Calu3 (cell line): ENCODE measurements at regions not wholly inside any gene's neighbourhood (a gene's known extent, or its start where the extent isn't known, plus 50 kb on each side); places are given as distances from the start of the nearest gene placed in this dataset.

Experiments
- BruUV-seq: library from RNA; stranded (reverse); fragments of 400-500 nt; replicated peaks from 2 replicates; lab custom pipeline; 2021; lab: Mats Ljungman, UMichigan
- CTCF ChIA-PET: fragments of 300-600 bp; sonication (Branson Sonifier 250); formaldehyde crosslinking; loops from one replicate; lab custom pipeline; 2022; ENCODE audit warnings: antibody characterized with exemption; lab: Charles Lee
- DNase-seq: peaks from one replicate; pipeline ENCODE4 v3.0.0; 2022
- H3K27ac Mint-ChIP-seq: one replicate; pipeline ENCODE4 v1.8.0; 2022; ENCODE audit warnings: mixed read lengths; ENCODE audit not compliant: unreplicated experiment
- H3K27me3 Mint-ChIP-seq: one replicate; pipeline ENCODE4 v1.8.0; 2022; ENCODE audit warnings: mixed read lengths; ENCODE audit not compliant: unreplicated experiment
- H3K36me3 Mint-ChIP-seq: one replicate; pipeline ENCODE4 v1.8.0; 2022; ENCODE audit warnings: mild to moderate bottlenecking, moderate library complexity, mixed read lengths; ENCODE audit not compliant: insufficient read depth, unreplicated experiment
- H3K4me1 Mint-ChIP-seq: one replicate; pipeline ENCODE4 v1.8.0; 2022; ENCODE audit warnings: mild to moderate bottlenecking, low read depth, mixed read lengths; ENCODE audit not compliant: unreplicated experiment
- H3K4me3 Mint-ChIP-seq: one replicate; pipeline ENCODE4 v1.8.0; 2022; ENCODE audit warnings: mild to moderate bottlenecking, low read depth, moderate library complexity, mixed read lengths; ENCODE audit not compliant: unreplicated experiment
- H3K9me3 Mint-ChIP-seq: one replicate; pipeline ENCODE4 v1.8.0; 2022; ENCODE audit warnings: low read depth, mixed read lengths; ENCODE audit not compliant: unreplicated experiment
- intact Hi-C: fragments of 100-400 bp; cut with micrococcal nuclease; formaldehyde crosslinking; loops from one replicate; pipeline ENCODE4 v1.10.0; 2022; ENCODE audit not compliant: unreplicated experiment
- TF ChIP-seq, protein P1 (sequence below): fragments of 200-600 bp; IDR thresholded peaks from one replicate; pipeline ENCODE4 v1.8.0; 2022; ENCODE audit warnings: antibody characterized with exemption; ENCODE audit not compliant: unreplicated experiment

DNA sequence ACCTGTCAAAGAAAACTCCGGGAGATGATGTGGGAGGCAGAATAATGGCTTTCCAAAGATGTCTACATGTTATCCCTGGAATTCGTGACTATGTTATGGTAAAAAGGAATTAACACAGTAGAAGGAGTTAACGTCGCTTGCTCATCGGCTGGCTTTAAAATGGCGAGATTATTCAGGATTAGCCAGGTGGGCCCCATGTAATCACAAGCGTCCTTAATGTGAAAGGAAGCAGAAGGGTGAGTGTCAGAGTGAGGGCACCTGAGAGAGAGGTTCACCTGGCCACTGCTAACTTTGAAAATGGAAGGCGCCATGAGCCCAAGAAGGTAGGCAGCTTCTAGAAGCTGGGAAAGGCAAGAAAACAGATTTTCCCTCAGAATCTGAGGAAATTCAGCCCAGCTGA is 557.2 kb downstream of the EPHB1 start:
- intact Hi-C loops, result no loop called here
- H3K36me3 Mint-ChIP-seq, result no peaks in the 10 kb centered on the region
- no TSS peak for BruUV-seq
- DNase-seq, result no peak
- H3K9me3 Mint-ChIP-seq, result peaks cover 14% of the 10 kb centered on the region
- no peaks in the 10 kb centered on the region for H3K4me1 Mint-ChIP-seq
- CTCF ChIA-PET, result no interaction called here
- peaks cover 25% of the 10 kb centered on the region for H3K27me3 Mint-ChIP-seq
- TF ChIP-seq, protein P1, sequence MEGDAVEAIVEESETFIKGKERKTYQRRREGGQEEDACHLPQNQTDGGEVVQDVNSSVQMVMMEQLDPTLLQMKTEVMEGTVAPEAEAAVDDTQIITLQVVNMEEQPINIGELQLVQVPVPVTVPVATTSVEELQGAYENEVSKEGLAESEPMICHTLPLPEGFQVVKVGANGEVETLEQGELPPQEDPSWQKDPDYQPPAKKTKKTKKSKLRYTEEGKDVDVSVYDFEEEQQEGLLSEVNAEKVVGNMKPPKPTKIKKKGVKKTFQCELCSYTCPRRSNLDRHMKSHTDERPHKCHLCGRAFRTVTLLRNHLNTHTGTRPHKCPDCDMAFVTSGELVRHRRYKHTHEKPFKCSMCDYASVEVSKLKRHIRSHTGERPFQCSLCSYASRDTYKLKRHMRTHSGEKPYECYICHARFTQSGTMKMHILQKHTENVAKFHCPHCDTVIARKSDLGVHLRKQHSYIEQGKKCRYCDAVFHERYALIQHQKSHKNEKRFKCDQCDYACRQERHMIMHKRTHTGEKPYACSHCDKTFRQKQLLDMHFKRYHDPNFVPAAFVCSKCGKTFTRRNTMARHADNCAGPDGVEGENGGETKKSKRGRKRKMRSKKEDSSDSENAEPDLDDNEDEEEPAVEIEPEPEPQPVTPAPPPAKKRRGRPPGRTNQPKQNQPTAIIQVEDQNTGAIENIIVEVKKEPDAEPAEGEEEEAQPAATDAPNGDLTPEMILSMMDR, result no peak
- no peak overlapping the region for H3K4me3 Mint-ChIP-seq
- no peak overlapping the region for H3K27ac Mint-ChIP-seq

DNA sequence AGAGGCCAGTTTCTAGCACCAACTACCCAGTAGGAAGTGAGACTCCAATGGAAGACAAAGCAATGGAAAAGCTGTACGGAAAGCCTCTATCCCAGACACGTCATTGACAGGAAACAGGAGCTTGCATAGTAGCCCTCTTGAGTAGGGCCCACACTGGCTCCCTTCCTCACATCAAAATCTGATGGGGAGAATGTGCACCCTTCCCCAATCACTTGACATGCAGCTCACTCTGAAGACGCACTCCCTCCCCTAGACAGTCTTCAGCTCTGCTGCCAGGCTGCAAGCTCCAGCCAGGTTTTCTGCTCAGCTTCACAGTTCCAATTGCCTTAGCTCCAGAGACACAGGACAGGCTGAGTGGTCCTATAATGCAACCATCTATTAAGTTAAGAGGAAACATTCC is 567.8 kb downstream of the EPHB1 start:
- TF ChIP-seq, protein P1, result no peak
- Mint-ChIP-seq H3K4me3 (no peak overlapping the region), H3K9me3 (peaks cover 5% of the 10 kb centered on the region), H3K4me1 (no peaks in the 10 kb centered on the region), H3K27ac (no peak overlapping the region), H3K36me3 (no peaks in the 10 kb centered on the region), H3K27me3 (peaks cover 11% of the 10 kb centered on the region)
- CTCF ChIA-PET, result no interaction called here
- BruUV-seq, result no TSS peak
- DNase-seq, result no peak
- intact Hi-C loops, result no loop called here

DNA sequence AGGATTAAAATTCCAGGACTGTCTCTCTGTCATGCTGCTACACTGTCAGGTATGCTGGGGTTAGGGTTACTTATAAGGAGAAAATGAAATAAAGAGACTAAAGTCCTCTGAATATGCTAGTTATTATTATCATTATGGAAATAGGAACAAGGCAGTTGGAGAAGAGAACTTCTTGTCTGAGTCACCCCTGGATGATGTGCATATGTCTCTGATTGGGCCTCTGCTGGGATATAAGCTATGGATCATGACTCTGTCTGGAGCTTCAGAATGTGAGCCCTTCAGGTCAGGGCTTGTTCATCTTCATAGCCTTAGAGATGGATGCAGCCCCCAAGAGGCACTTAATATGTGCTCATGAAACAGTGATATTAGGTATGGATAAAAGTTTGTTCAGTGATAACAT is 569.6 kb downstream of the EPHB1 start:
- Mint-ChIP-seq H3K9me3 (peaks cover 5% of the 10 kb centered on the region), H3K36me3 (no peaks in the 10 kb centered on the region), H3K27ac (no peak overlapping the region), H3K27me3 (peaks cover 12% of the 10 kb centered on the region), H3K4me3 (no peak overlapping the region), H3K4me1 (no peaks in the 10 kb centered on the region)
- no peak for DNase-seq
- no TSS peak for BruUV-seq
- intact Hi-C loops, result no loop called here
- TF ChIP-seq, protein P1, result no peak
- CTCF ChIA-PET, result interaction anchor here (1.0 kb wide), 1 partner anchor 12 kb away, joined by 3 read pairs; no protein-coding TSS in a partner anchor

DNA sequence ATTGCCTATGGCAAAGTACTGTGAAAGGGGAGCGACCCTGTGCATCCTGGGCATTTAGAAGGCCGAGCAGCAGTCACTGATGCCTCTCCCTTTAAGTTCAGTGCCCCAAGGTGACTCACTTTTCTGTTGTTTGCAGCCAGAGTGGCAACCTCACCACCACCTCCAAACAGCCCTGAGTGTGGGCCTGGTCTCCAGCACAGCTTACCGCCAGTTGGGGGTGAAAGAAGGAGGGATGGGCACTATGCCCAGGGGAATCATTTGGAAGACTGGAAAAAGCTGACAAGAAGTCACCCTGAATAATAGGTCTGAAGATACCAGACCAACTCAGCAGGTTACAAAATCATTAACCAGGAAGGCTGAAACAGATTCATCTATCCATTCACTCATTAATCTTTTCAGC is 571.8 kb downstream of the EPHB1 start:
- H3K4me1 Mint-ChIP-seq, result no peaks in the 10 kb centered on the region
- no peak overlapping the region for H3K27ac Mint-ChIP-seq
- intact Hi-C loops, result no loop called here
- H3K9me3 Mint-ChIP-seq, result no peaks in the 10 kb centered on the region
- H3K27me3 Mint-ChIP-seq, result peaks cover 12% of the 10 kb centered on the region
- no peak overlapping the region for H3K4me3 Mint-ChIP-seq
- no TSS peak for BruUV-seq
- TF ChIP-seq, protein P1, result no peak
- no peaks in the 10 kb centered on the region for H3K36me3 Mint-ChIP-seq
- DNase-seq, result no peak
- CTCF ChIA-PET, result no interaction called here
